Neural crest cell (in vitro differentiated cells): ENCODE measurements at regions not wholly inside any gene's neighbourhood (a gene's known extent, or its start where the extent isn't known, plus 50 kb on each side); places are given as distances from the start of the nearest gene placed in this dataset.

Experiments
- DNase-seq: peaks from one replicate; pipeline ENCODE4 v3.0.0; 2021; ENCODE audit warnings: low read depth, mixed read lengths, low spot score
- H3K27ac Mint-ChIP-seq: one replicate; pipeline ENCODE4 v1.8.0; 2021; ENCODE audit warnings: mild to moderate bottlenecking, mixed read lengths; ENCODE audit not compliant: unreplicated experiment
- H3K27me3 Mint-ChIP-seq: 2 replicates; pipeline ENCODE4 v1.8.0; 2021; ENCODE audit warnings: low read depth, mild to moderate bottlenecking, mixed read lengths
- H3K36me3 Mint-ChIP-seq: 2 replicates; pipeline ENCODE4 v1.8.0; 2021; ENCODE audit warnings: low read depth, mild to moderate bottlenecking, mixed read lengths
- H3K4me1 Mint-ChIP-seq: 2 replicates; pipeline ENCODE4 v1.8.0; 2021; ENCODE audit warnings: mixed read lengths
- H3K4me3 Mint-ChIP-seq: one replicate; pipeline ENCODE4 v1.8.0; 2021; ENCODE audit warnings: mild to moderate bottlenecking, mixed read lengths
- H3K9me3 Mint-ChIP-seq: 2 replicates; pipeline ENCODE4 v1.8.0; 2021; ENCODE audit warnings: mixed read lengths
- CTCF ChIP-seq: fragments of 200-600 bp; sonication (generic); conservative IDR thresholded peaks from 2 replicates; pipeline ENCODE4 v1.5.0; 2021; ENCODE audit warnings: antibody characterized with exemption, mild to moderate bottlenecking

- DNase-seq: no peak
- no peak overlapping the region for H3K27ac Mint-ChIP-seq
- no peaks in the 10 kb centered on the region for H3K36me3 Mint-ChIP-seq
- peaks cover 10% of the 10 kb centered on the region for H3K27me3 Mint-ChIP-seq
- H3K9me3 Mint-ChIP-seq: peaks cover 7% of the 10 kb centered on the region
- H3K4me1 Mint-ChIP-seq: no peaks in the 10 kb centered on the region
- no peak for TF ChIP-seq CTCF
- no peak overlapping the region for H3K4me3 Mint-ChIP-seq
These were observed 117.6 kb upstream of the MRI1 start for GRCh38 chr19:13646758-13647157.

GRCh38 chr19:13644645-13645044, 119.7 kb upstream of the MRI1 start:
- peaks cover 11% of the 10 kb centered on the region for H3K27me3 Mint-ChIP-seq
- DNase-seq: no peak
- H3K4me3 Mint-ChIP-seq: no peak overlapping the region
- no peak overlapping the region for H3K27ac Mint-ChIP-seq
- no peaks in the 10 kb centered on the region for H3K4me1 Mint-ChIP-seq
- H3K36me3 Mint-ChIP-seq: no peaks in the 10 kb centered on the region
- H3K9me3 Mint-ChIP-seq: peaks cover 7% of the 10 kb centered on the region
- no peak for TF ChIP-seq CTCF

- no peak for DNase-seq
- Mint-ChIP-seq H3K36me3 (no peaks in the 10 kb centered on the region), H3K9me3 (peaks cover 12% of the 10 kb centered on the region), H3K4me3 (no peak overlapping the region), H3K27me3 (peaks cover 18% of the 10 kb centered on the region), H3K4me1 (no peaks in the 10 kb centered on the region), H3K27ac (no peak overlapping the region)
- TF ChIP-seq CTCF: no peak
These were observed 123.7 kb upstream of the MRI1 start for GRCh38 chr19:13640611-13641010.

- no peak for DNase-seq
- Mint-ChIP-seq H3K27me3 (peaks cover 18% of the 10 kb centered on the region), H3K27ac (no peak overlapping the region), H3K4me3 (no peak overlapping the region), H3K4me1 (no peaks in the 10 kb centered on the region), H3K36me3 (no peaks in the 10 kb centered on the region), H3K9me3 (peaks cover 8% of the 10 kb centered on the region)
- no peak for TF ChIP-seq CTCF
These were observed 124.9 kb upstream of the MRI1 start for GRCh38 chr19:13639342-13639929.

GRCh38 chr19:13637664-13638063, 126.7 kb upstream of the MRI1 start:
- Mint-ChIP-seq H3K27ac (no peak overlapping the region), H3K9me3 (peaks cover 5% of the 10 kb centered on the region), H3K4me1 (peaks cover 14% of the 10 kb centered on the region), H3K4me3 (no peak overlapping the region), H3K36me3 (no peaks in the 10 kb centered on the region), H3K27me3 (peaks cover 21% of the 10 kb centered on the region)
- no peak for DNase-seq
- no peak for TF ChIP-seq CTCF
